Stimulated activated CD8-positive, alpha-beta memory T cell treated with anti-CD3 and anti-CD28 coated beads, Interleukin-7, amount 100 ng/mL, for 1 hour (primary cell): ENCODE measurements at regions not wholly inside any gene's neighbourhood (a gene's known extent, or its start where the extent isn't known, plus 50 kb on each side); places are given as distances from the start of the nearest gene placed in this dataset.

Experiments
- DNase-seq, 2 donors: peaks; one replicate each; pipeline ENCODE4 v3.0.0-alpha.2; 2020; ENCODE audit warnings: low read depth in 2 of 2

GRCh38 chr18:46344416-46345180 is 240.4 kb downstream of the HAUS1 start:
- no peak for DNase-seq

GRCh38 chr18:46345181-46345465 is 240.9 kb downstream of the HAUS1 start:
- no peak for DNase-seq

- DNase-seq = no peak
Observed at GRCh38 chr18:46346213-46346612, 242.0 kb downstream of the HAUS1 start.

- DNase-seq = no peak
Observed at GRCh38 chr18:46346896-46347630, 242.9 kb downstream of the HAUS1 start.

GRCh38 chr18:46350598-46351159 is 246.5 kb downstream of the HAUS1 start:
- no peak for DNase-seq

- DNase-seq = no peak
Observed at GRCh38 chr18:46352520-46353250, 248.5 kb downstream of the HAUS1 start.

- DNase-seq = no peak
Observed at GRCh38 chr18:46353460-46353859, 249.3 kb downstream of the HAUS1 start.

GRCh38 chr18:46356278-46357033 is 252.3 kb downstream of the HAUS1 start:
- DNase-seq = no peak

GRCh38 chr18:46360102-46360699 is 256.0 kb downstream of the HAUS1 start:
- no peak for DNase-seq

GRCh38 chr18:46360866-46361265 is 256.7 kb downstream of the HAUS1 start:
- DNase-seq = no peak

- no peak for DNase-seq
Observed at GRCh38 chr18:46362533-46362932, 258.3 kb downstream of the HAUS1 start.

GRCh38 chr18:46364048-46364447 is 259.9 kb downstream of the HAUS1 start:
- no peak for DNase-seq

- no peak for DNase-seq
Observed at GRCh38 chr18:46366201-46366600, 262.0 kb downstream of the HAUS1 start.

GRCh38 chr18:46366751-46367376 is 262.7 kb downstream of the HAUS1 start:
- no peak for DNase-seq

GRCh38 chr18:46369323-46369722 is 265.1 kb downstream of the HAUS1 start:
- DNase-seq = no peak

GRCh38 chr18:46370898-46371297 is 266.7 kb downstream of the HAUS1 start:
- DNase-seq = no peak

- no peak for DNase-seq
Observed at GRCh38 chr18:46372670-46373069, 268.5 kb downstream of the HAUS1 start.

GRCh38 chr18:46373131-46373530 is 268.9 kb downstream of the HAUS1 start:
- DNase-seq = no peak

GRCh38 chr18:46373791-46374190 is 269.6 kb downstream of the HAUS1 start:
- no peak for DNase-seq

- no peak for DNase-seq
Observed at GRCh38 chr18:46374850-46375249, 270.7 kb downstream of the HAUS1 start.

GRCh38 chr18:46377557-46377956 is 273.4 kb downstream of the HAUS1 start:
- DNase-seq = no peak
